Neural progenitor cell (in vitro differentiated cells): ENCODE measurements at regions not wholly inside any gene's neighbourhood (a gene's known extent, or its start where the extent isn't known, plus 50 kb on each side); places are given as distances from the start of the nearest gene placed in this dataset.
A peak's percentile ranks its signal among the peaks of the same experiment; 100 is the strongest.

Experiments
- DNase-seq: peaks from one replicate; pipeline ENCODE4 v3.0.0-alpha.2; 2016; ENCODE audit warnings: low spot score
- H2AFZ ChIP-seq: fragments of 200-600 bp; sonication (generic); replicated peaks from 2 replicates; pipeline ENCODE4 v1.6.1; 2016; ENCODE audit warnings: antibody characterized with exemption
- H3F3A ChIP-seq: fragments of 200-600 bp; sonication (generic); 2 replicates; pipeline ENCODE4 v1.6.1; 2016; ENCODE audit warnings: antibody characterized with exemption, low read depth
- H3K27ac ChIP-seq: fragments of 200-600 bp; sonication (generic); 2 replicates; pipeline ENCODE4 v1.5.1; 2016; ENCODE audit warnings: mild to moderate bottlenecking
- H3K27me3 ChIP-seq: fragments of 200-600 bp; sonication (generic); 2 replicates; pipeline ENCODE4 v1.6.1; 2016; ENCODE audit warnings: mild to moderate bottlenecking, moderate library complexity
- H3K36me3 ChIP-seq: fragments of 200-600 bp; sonication (generic); 2 replicates; pipeline ENCODE4 v1.5.1; 2016
- H3K4me1 ChIP-seq: fragments of 200-600 bp; sonication (generic); 2 replicates; pipeline ENCODE4 v1.6.1; 2016; ENCODE audit warnings: mixed run types
- H3K4me2 ChIP-seq: fragments of 200-600 bp; sonication (generic); 2 replicates; pipeline ENCODE4 v1.6.1; 2016
- H3K4me3 ChIP-seq: fragments of 200-600 bp; sonication (generic); 2 replicates; pipeline ENCODE4 v1.5.1; 2016
- H3K79me2 ChIP-seq: fragments of 200-600 bp; sonication (generic); 2 replicates; pipeline ENCODE4 v1.6.1; 2016; ENCODE audit warnings: low read depth
- H3K9ac ChIP-seq: fragments of 200-600 bp; sonication (generic); 2 replicates; pipeline ENCODE4 v1.6.1; 2016
- H3K9me3 ChIP-seq: fragments of 200-600 bp; sonication (generic); 2 replicates; pipeline ENCODE4 v1.5.1; 2016; ENCODE audit warnings: low read depth
- H4K20me1 ChIP-seq: fragments of 200-600 bp; sonication (generic); 2 replicates; pipeline ENCODE4 v1.6.1; 2016; ENCODE audit warnings: low read depth
- H3K27ac Mint-ChIP-seq: 3 replicates; pipeline ENCODE4 v1.8.0; 2021; ENCODE audit warnings: mixed read lengths
- H3K27me3 Mint-ChIP-seq: 2 replicates; pipeline ENCODE4 v1.8.0; 2022; ENCODE audit warnings: low read depth, mild to moderate bottlenecking, inconsistent platforms, moderate library complexity, mixed read lengths; ENCODE audit not compliant: insufficient read depth
- H3K36me3 Mint-ChIP-seq: 3 replicates; pipeline ENCODE4 v1.8.0; 2021; ENCODE audit warnings: mixed read lengths
- H3K4me1 Mint-ChIP-seq: 3 replicates; pipeline ENCODE4 v1.8.0; 2021; ENCODE audit warnings: mixed read lengths
- H3K4me3 Mint-ChIP-seq: 3 replicates; pipeline ENCODE4 v1.8.0; 2021; ENCODE audit warnings: mild to moderate bottlenecking, moderate library complexity, mixed read lengths
- H3K9me3 Mint-ChIP-seq: 3 replicates; pipeline ENCODE4 v1.8.0; 2020; ENCODE audit warnings: mixed read lengths
- EZH2 ChIP-seq: fragments of 200-600 bp; sonication (generic); IDR thresholded peaks from 2 replicates; pipeline ENCODE4 v1.6.1; 2017; ENCODE audit warnings: antibody characterized with exemption, mild to moderate bottlenecking, moderate library complexity
- EZH2phosphoT487 ChIP-seq: fragments of 200-600 bp; sonication (generic); IDR thresholded peaks from 2 replicates; pipeline ENCODE4 v1.6.1; 2017; ENCODE audit warnings: antibody characterized with exemption
- TF ChIP-seq, protein P1 (sequence below): fragments of 200-600 bp; sonication (generic); IDR thresholded peaks from 2 replicates; pipeline ENCODE4 v1.5.1; 2017; ENCODE audit warnings: antibody characterized with exemption, mild to moderate bottlenecking

DNA sequence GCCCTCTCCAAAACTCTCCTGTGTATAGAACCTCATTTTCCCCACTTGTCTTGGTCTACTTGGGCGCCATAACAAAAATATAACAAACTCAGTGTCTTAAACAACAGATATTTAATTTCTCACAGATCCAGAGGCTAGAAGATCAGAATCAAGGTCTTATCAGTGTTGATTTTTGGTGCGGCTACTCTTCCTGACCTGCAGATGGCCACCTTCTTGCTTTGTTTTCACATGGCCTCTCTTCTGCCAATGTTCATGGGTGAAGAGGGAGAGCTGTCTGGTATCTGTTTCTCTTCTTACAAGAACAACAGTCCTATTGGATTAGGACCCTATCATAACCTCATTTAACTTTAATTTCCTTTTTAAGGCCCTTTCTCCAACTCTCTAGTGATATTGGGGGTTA, 177.3 kb downstream of the PABPC4L start:
- TF ChIP-seq EZH2phosphoT487 = no peak
- TF ChIP-seq, protein P1, sequence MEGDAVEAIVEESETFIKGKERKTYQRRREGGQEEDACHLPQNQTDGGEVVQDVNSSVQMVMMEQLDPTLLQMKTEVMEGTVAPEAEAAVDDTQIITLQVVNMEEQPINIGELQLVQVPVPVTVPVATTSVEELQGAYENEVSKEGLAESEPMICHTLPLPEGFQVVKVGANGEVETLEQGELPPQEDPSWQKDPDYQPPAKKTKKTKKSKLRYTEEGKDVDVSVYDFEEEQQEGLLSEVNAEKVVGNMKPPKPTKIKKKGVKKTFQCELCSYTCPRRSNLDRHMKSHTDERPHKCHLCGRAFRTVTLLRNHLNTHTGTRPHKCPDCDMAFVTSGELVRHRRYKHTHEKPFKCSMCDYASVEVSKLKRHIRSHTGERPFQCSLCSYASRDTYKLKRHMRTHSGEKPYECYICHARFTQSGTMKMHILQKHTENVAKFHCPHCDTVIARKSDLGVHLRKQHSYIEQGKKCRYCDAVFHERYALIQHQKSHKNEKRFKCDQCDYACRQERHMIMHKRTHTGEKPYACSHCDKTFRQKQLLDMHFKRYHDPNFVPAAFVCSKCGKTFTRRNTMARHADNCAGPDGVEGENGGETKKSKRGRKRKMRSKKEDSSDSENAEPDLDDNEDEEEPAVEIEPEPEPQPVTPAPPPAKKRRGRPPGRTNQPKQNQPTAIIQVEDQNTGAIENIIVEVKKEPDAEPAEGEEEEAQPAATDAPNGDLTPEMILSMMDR = peak; percentile 54
- Histone ChIP-seq H3K27ac (no peak overlapping the region), H3K4me2 (no peak overlapping the region), H3K9me3 (no peaks in the 10 kb centered on the region), H3K4me3 (no peak overlapping the region), H3K79me2 (no peaks in the 10 kb centered on the region), H3K9ac (no peak overlapping the region), H3K36me3 (no peaks in the 10 kb centered on the region), H3F3A (no peaks in the 10 kb centered on the region), H2AFZ (no peak overlapping the region), H4K20me1 (no peaks in the 10 kb centered on the region), H3K27me3 (no peaks in the 10 kb centered on the region), H3K4me1 (no peaks in the 10 kb centered on the region)
- Mint-ChIP-seq H3K9me3 (no peaks in the 10 kb centered on the region), H3K36me3 (no peaks in the 10 kb centered on the region), H3K27me3 (no peaks in the 10 kb centered on the region), H3K4me3 (no peak overlapping the region), H3K27ac (no peak overlapping the region), H3K4me1 (no peaks in the 10 kb centered on the region)
- DNase-seq = peak; percentile 43

DNA sequence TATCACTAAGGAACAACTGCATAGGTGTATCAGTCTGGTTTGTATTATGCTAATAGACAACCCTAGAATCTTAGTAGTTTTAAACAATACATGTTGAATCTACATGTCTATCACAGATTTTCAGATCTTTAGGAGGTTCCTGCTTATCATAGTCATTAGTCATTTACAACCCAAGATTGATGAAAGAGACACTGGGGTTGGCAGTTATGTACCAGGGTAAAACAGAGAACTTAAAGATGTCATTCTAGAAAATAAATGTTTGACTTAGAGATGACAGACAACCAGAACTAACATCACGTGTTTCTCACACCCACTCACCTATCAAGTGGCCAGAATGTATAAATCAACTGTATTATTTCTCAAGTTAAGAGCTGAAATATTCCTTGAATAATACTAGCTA, 181.9 kb downstream of the PABPC4L start:
- Mint-ChIP-seq H3K27me3 (no peaks in the 10 kb centered on the region), H3K4me1 (no peaks in the 10 kb centered on the region), H3K27ac (no peak overlapping the region), H3K36me3 (no peaks in the 10 kb centered on the region), H3K4me3 (no peak overlapping the region), H3K9me3 (no peaks in the 10 kb centered on the region)
- no peaks in the 10 kb centered on the region for H3K27me3 ChIP-seq
- H4K20me1 ChIP-seq = no peaks in the 10 kb centered on the region
- DNase-seq = no peak
- TF ChIP-seq EZH2phosphoT487 (no peak), EZH2 (no peak)
- TF ChIP-seq, protein P1 = no peak
- no peaks in the 10 kb centered on the region for H3K4me1 ChIP-seq
- H3K9ac ChIP-seq = no peak overlapping the region
- no peaks in the 10 kb centered on the region for H3K9me3 ChIP-seq
- no peaks in the 10 kb centered on the region for H3F3A ChIP-seq
- no peak overlapping the region for H2AFZ ChIP-seq
- H3K4me2 ChIP-seq = no peak overlapping the region
- no peak overlapping the region for H3K4me3 ChIP-seq
- H3K27ac ChIP-seq = no peak overlapping the region
- H3K36me3 ChIP-seq = no peaks in the 10 kb centered on the region
- H3K79me2 ChIP-seq = no peaks in the 10 kb centered on the region

DNA sequence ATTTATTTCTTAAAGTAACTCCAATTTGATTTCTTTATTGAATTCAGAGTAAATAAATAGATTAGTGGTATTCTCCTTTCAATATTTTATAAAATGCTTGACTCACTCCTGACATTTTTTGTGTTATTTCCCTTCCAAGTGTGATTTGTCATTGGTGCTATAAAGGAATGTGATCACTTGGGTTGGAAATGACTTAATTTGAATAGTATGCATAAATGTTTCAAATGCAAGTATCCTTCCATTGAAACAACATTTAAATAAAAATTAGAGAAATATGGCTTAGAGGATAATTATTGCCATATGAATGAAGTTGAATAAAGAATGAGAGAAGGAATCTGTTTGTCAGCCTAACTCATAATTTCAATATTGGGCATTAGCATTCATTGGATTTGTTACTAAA, 182.7 kb downstream of the PABPC4L start:
- Mint-ChIP-seq H3K4me1 (no peaks in the 10 kb centered on the region), H3K27ac (no peak overlapping the region), H3K27me3 (peaks cover 1% of the 10 kb centered on the region), H3K9me3 (peaks cover 3% of the 10 kb centered on the region), H3K36me3 (no peaks in the 10 kb centered on the region), H3K4me3 (no peak overlapping the region)
- no peak for DNase-seq
- Histone ChIP-seq H4K20me1 (no peaks in the 10 kb centered on the region), H3K9ac (no peak overlapping the region), H3K27me3 (no peaks in the 10 kb centered on the region), H3K27ac (no peak overlapping the region), H3K79me2 (no peaks in the 10 kb centered on the region), H2AFZ (no peak overlapping the region), H3F3A (no peaks in the 10 kb centered on the region), H3K4me3 (no peak overlapping the region), H3K4me2 (no peak overlapping the region), H3K9me3 (no peaks in the 10 kb centered on the region), H3K4me1 (no peaks in the 10 kb centered on the region), H3K36me3 (no peaks in the 10 kb centered on the region)
- no peak for TF ChIP-seq EZH2
- no peak for TF ChIP-seq EZH2phosphoT487
- TF ChIP-seq, protein P1 = no peak

DNA sequence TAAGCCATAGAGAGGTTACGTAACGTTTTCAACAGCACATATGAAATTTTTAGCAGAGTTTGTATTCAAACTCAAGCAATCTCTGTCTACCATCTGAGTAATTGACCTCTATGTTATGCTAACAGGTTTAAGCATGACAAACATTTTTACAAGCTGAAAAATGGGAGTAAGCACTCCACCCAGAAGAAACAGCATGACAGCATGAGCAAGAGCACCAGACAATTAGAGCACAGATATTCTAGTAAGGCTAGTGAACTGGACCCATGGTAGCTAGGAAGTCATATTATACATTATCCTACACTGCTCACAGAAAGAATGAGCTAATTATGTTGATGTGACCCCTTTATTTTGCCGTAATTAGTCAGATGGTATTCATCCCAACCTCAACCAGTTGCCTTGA, 200.5 kb downstream of the PABPC4L start:
- Histone ChIP-seq H3K79me2 (no peaks in the 10 kb centered on the region), H3K27me3 (no peaks in the 10 kb centered on the region), H3K4me1 (no peaks in the 10 kb centered on the region), H2AFZ (no peak overlapping the region), H3K9me3 (no peaks in the 10 kb centered on the region), H3K36me3 (no peaks in the 10 kb centered on the region), H3K9ac (no peak overlapping the region), H3K4me2 (no peak overlapping the region), H3K4me3 (no peak overlapping the region), H4K20me1 (no peaks in the 10 kb centered on the region), H3F3A (no peaks in the 10 kb centered on the region), H3K27ac (no peak overlapping the region)
- Mint-ChIP-seq H3K27me3 (no peaks in the 10 kb centered on the region), H3K27ac (no peak overlapping the region), H3K4me3 (no peak overlapping the region), H3K9me3 (peaks cover 2% of the 10 kb centered on the region), H3K36me3 (no peaks in the 10 kb centered on the region), H3K4me1 (no peaks in the 10 kb centered on the region)
- TF ChIP-seq EZH2 (no peak), EZH2phosphoT487 (no peak)
- TF ChIP-seq, protein P1 = no peak
- DNase-seq = no peak
